COLO668 (cell line): ENCODE measurements at regions not wholly inside any gene's neighbourhood (a gene's known extent, or its start where the extent isn't known, plus 50 kb on each side); places are given as distances from the start of the nearest gene placed in this dataset.

ENCODE experiments used
- DNase-seq: peaks from one replicate; lab custom pipeline; 2025; ENCODE audit not compliant: unreplicated experiment; lab: John Stamatoyannopoulos, UW

DNA sequence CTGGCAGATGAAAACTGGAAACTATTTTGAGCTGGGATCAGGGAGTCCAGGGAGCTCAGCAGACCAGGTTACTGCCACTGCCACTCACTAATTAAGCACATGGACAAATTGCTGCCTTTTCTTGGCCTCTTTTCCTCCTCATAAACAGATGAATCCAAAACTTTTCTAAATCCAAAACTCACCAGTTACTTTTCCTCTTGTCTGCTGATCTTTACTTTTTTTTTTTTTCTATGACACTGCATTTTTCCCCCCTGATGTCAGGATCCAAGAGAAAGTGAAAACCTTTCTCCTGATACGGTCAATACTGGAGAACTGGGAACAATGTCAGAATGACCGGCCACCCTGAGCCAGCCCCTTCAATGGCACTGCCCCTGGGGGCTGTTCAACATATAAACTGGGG is 405.8 kb downstream of the DUSP10 start:
- DNase-seq, result no peak

DNA sequence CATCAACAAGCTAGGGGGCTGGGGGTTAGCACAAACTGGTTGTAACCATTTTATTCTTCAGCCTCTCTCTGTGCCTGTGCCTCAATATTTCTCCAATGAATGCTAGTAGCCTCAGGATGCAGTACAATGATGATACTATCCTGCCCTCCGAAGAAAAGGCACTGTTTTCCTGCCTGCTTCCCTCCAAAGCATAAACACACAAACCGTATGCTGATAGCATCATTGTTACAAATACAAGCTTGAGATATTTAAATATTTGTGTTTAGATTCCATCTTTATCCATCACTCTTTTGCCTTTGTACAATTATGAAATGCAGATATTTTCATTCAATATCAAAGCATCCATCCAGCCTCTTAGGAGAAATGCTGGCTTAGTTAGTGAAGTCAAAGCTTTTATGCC is 404.8 kb downstream of the DUSP10 start:
- no peak for DNase-seq

DNA sequence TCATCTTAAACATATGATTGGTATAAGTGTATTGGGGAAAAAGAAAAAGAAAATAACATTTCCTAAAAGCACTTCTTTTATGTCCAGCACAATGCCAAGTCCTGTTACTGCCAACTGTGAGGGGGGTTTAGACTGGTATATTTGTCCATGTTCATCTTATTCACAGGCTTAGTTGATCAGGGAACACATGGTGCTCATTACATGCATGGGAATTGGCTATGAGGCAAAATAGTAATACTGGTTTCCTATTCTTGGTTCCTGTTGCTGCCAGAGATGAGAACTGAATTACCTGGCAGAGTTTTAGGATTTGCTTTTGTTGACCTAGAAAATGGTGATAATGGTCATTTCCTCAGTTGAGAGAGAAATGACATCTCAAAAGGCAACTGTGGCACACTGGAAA is 398.8 kb downstream of the DUSP10 start:
- DNase-seq, result no peak

DNA sequence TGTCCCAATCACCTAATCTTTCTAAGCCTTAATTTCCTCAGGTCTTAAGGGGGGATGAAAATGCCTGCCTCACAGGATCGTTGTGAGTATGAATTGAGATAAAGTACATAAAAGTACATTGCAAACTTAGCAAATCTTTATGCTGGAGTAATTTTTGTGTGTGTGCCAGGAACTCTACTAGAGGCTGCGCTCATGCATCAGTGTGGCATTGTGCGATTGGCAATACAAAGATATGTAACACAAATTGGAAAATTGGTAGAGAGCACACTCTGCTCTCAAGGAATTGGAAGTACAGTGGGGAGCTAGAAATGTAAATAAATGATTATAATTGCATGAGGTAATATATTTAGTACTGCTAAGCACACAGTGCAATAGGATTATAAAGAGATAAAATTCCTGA is 398.3 kb downstream of the DUSP10 start:
- DNase-seq, result no peak

DNA sequence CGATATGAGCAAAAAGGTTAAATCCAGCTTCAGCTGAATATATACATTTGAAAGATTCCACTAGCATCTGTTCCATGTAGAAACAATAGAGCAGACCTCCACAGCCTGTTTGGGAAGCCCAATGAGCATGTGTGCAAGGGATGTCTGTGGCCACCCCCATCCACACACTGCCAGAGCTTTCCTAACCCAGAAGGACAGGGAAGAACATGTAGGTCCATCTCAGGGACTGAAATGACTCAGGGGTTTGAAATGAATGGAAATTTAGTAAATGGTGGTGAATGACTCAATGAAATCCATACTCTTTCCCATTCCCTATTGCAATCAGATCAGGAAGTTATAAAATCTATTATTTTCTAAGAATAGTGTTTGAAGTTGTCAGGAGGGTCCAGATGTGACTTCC is 397.2 kb downstream of the DUSP10 start:
- DNase-seq, result no peak

DNA sequence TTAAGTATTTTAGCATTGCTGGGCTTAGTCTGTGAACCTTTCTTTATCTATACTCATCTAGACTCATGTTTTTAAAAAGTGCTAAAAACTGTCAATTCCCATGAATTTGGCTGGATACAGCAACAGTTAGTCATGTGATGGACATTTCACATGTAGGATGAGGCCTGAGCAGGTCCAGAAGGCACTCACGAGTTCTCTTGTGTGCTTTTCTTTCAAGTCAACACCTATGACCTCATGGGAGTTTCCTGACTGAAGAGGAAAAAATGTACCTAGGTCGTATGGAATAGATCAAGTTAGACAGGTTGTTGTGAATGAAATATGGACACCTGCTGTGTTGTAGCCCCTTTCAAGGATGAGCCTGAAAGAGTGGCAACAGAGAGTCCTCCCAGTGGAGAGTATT is 394.2 kb downstream of the DUSP10 start:
- peak; percentile 30 for DNase-seq

DNA sequence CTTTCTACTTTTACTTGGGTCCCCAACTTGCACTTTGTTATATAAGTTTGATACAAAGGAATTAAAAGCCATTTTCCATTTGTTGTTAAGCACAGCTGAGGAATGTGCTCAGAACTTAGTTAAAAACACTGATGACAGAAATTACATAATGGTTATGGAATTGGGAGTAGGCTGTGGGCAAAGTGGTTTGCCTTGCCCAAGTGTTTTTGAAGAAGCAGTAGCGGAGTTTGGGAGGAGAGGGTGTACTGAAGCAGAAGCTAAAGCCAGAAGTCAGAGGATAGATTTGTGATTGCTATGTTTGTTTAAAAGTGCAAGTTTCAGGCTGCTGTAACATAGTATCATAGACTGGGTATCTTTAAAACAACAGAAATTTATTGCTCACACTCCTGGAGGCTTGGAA is 391.8 kb downstream of the DUSP10 start:
- DNase-seq, result no peak

DNA sequence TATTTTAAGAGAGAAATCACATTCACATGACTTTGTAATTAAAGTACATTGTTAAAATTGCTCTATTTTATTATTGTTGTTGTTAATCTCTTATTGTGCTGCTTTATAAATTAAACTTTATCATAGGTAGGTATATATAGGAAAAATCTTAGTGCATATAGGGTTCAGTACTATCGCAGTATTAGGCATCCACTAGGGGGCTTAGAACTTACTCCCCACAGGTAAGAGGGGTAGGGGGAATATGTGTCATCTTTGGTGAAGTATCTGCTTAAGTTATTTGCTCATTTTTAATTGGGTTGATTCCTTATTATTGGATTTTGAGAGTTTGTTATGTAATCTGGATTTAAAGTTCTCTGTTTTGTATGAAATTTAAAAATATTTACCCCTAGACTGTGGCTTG is 385.2 kb downstream of the DUSP10 start:
- no peak for DNase-seq

DNA sequence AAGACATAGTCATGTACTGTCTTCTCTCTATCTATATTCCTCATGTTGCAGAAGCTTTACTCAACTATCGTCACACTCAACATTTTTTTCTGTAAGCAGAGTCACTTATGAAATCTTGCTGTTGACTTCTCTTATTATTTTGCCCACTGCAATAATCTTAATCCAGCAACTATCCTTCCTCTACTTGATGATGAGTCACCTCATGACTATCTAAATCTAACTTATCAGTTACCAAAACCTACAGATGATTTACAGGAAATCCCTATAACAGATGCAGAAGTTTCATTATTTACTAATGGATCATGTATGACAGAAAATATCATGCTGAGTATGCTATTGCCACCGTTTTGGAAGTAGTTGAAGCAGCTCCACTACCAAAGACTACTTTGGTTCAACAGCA is 378.9 kb downstream of the DUSP10 start:
- DNase-seq, result no peak

DNA sequence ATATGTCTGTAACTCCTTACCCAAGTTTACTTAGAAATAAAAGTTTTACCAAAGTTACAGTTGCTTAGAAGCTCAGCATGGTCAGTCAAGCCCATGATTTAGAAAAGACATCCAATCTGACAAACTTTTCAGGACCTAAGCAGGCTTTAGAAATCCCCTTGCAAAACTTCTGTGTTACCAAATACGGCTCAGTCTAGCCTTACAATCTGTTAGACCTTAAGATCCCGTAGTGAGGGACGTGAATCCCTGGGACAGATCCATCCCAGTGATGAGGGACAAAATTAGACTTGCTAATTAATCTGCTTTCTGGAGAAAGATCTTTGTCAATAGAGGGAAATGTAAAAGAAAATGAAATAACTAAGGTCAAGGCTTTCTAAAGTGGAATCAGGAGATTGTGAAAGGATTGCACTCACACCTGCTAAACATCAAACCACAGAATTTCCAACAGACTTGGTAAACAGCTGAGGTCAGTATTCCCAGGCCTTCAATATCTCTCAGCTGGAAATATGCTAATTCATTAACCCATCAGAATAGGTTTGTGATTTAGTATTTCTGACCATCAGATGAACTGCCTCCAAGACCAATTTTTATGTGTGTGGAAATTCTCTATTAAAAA is 375.3 kb downstream of the DUSP10 start:
- no peak for DNase-seq

DNA sequence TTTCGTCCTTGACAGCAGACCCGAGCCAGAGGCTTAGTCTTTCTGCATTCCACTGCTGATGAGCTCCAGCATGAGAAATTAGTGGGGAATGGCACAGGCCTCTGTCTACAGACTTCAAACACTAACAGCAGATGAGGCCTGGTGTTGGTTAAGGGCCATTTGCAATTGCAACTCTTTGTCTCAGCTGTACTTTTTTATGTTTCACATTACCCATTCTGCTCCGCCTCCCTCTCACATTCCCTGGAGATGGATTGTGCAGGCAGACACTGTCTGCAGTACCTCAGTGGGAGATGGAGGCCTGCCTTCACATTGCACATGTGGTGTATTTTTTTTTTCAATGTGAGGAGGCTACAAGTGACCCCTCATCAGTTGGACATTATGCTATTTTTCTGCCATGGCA is 370.2 kb downstream of the DUSP10 start:
- DNase-seq, result no peak

DNA sequence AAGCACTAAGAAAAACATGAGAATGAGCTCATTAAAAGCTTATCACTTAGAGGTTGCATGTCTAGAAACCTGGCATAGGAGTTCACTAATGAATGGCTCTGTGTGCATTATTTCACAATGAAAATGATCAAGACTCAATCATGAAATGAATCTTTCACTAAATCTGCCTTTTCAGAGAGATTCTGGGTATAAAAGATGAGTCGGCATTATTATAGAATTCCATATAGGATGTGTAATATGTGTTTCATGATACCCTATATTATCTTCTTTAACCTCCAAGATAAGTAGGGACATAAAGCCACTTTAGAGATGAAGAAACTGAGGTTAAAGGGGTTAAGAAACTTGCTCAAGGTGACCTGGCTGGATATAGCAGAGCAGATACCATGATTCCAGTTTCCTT is 368.1 kb downstream of the DUSP10 start:
- DNase-seq, result no peak

DNA sequence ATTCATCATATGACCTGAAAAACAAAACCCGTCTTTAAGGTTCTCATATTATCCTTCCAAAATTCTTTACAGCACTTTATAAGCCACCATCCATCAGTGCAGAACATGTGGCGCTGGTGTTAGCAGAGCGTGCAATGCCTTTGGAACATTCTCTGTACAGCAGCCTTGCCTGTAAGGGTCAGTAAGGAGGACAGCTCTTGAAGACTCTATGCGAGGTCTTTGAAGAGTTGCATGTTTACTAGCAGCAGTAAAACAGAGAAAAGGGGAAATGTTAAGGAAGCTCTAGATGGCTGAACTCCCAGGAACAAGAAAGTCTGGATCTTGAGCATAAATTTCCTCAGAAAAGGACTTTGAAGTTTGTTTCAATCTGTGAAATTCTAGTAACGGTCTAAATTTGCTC is 365.6 kb downstream of the DUSP10 start:
- DNase-seq, result no peak

DNA sequence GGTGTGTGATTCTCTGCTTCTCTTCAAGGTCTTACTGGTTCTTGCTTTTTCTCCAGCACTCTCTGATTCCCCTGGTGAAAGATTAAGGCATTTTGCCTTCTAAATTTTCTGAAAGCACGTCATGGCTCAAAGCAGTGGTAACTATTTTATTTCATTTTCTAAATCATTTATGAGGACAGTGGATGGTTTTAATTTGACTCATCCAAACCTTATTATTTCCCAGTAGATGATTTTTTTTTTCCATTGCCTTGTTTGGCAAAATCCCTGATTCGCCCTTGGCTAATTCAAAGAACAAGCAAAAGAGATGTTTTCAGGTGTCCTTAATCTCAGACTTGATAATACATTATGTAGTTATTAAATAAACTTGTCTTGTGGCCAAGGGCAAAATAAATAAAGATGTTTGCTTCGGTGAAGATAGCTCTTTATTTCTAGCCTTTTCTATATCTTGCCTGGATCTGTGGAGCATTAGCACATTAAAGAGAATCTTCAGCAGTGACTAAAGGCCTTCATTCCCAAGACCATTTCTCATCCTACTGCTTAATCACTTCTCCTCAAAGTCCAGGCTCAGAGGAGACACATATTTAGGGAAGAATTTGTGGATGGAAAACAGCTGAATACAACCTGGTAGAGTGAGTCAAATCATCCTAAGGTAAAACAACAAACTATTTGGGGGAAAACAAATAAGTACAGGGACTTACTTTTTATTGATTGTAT is 359.8 kb downstream of the DUSP10 start:
- no peak for DNase-seq

DNA sequence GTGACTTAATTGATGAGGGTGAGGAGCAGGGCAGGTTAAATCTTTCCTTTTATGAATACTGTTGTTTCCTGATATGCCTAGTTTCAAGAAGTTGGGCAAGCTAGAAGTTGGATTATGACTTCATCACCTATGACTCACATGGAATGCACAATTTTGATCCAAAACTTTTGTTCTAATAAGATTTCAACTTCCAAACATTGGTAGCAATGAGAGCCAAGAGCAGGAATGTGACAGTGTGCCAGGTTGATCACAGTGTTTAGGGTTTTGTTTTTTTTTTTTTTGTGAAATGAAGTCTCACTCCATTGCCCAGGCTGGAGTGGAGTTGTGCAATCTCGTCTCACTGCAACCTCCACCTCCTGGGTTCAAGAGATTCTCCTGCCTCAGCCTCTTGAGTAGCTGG is 349.4 kb downstream of the DUSP10 start:
- DNase-seq, result no peak

DNA sequence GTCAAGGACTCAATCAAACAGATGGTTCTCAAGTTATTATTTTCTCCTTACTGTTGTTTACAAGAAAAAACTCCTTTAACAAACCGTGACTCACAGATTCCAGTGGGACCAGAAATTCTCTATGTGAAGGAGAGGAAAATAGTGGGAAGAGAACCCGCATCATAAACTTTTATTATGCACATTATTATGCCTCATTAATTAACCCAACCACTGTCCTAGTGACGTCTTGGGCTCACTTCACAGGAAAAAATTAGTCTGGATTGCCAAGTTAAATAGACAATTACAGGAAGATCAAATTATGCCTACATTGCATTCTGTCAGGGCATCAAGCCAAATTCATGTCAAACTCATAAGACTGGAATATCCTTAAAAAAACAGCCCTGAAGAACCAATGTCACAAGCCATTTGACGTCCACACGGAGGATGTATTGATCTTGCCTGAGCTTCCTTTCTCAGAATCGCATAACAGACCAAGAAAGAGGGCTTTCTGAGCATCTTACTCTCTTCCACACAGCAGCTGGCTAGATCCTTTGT is 347.8 kb downstream of the DUSP10 start:
- DNase-seq, result no peak

DNA sequence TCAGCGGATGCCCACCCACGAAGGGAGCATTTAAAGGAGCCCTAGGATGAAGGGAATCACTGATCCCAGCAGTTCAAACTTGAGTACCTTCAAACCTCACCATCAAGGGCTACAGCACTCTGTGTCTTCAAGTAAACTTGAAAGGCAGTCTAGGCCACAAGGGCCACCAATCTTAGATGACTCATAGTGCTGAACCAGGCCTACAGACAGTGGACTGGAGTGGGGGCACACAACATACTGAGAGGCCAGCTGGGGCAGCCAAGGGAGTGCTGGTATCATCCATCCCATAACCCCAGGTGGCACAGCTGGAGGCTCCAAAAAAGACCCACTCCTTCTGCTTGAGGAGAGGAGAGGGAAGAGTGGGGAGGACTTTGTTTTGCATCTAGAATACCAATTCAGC is 345.4 kb downstream of the DUSP10 start:
- no peak for DNase-seq

DNA sequence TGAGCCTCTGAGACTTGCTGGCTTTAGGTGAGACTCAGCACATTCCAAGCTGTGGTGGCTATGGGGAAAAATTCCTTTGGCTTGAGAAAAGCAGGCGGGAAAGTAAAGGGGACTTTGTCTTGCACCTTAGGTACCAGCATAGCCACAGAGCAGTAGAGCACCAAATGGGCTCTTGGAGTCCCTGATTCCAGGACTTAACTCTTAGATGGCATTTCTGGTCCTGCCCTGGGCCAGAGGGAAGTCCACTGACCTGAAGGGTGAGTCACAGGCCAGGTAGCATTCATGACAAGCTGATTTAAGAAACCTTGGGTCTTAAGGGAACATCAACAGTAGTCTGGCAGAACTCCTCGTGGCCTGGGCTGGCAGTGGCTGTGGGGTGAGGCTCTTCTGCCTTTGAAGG is 344.7 kb downstream of the DUSP10 start:
- no peak for DNase-seq

DNA sequence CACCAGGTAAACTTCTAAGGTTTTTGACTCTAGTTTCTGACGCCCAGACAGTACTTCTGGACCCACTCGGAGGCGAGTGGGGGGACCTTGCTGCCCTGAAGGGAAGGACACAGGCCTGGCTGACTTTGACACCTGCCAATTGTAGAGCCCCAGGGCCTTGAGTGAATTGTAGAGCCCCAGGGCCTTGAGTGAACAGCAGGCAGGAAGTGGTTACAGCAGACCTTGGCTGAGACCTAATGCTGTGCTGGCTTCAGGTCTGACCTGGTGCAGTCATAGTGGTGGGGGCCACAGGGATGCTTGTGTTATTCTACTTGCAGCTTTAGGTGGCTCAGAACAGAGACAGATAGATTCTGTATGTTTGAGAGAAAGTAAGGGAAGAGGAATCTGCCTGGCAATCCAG is 344.3 kb downstream of the DUSP10 start:
- DNase-seq, result no peak

DNA sequence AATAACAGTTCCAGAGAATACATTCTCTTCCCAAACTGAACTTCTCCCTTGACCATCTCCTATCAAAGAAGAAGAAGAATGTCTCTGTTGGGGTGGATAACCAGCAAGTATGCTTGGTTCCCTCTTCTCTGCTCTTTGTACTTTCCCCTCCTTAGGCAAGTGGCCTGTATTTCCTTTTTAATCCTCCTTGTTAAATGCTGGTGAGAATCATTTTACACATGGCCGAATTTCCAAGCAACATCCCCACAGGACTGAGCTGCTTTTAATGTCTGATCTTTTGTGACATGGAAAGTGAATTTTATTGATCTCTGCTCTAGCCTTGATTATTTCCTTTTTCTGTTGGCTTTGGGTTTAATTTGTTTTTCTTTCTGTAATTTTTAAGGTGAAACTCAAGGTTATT is 336.7 kb downstream of the DUSP10 start:
- no peak for DNase-seq

DNA sequence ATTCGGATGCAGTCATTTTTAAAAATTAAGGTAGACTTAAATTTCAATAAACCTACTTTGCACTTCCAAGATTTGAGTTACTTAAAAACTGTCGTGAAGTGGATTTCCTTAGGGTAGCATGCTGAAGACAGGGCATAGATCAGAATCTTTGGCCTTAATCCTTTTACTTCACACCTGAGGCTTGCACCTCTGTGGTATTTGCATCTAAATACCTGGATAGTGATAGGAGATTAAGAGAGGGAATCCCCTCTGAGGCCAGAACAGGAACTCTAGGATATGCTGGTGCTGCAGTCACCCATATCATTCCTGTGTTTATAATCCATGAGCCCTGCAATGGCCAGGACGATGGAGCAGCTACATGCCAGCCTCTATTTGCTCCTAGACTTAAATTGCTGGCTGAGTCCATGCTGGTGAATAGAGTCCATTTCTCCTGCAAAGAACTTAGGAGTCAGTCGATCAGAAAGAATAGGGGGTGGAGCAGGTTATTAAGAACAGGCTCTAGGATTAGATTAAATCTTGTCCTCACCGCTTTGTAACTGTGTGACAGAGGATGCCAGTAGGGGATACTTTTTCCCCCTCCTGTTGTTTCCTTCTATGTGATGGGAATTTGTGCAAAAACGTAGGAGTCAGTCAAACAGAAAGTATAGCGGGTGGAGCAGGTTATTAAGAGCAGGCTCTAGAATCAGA is 333.6 kb downstream of the DUSP10 start:
- DNase-seq, result no peak

DNA sequence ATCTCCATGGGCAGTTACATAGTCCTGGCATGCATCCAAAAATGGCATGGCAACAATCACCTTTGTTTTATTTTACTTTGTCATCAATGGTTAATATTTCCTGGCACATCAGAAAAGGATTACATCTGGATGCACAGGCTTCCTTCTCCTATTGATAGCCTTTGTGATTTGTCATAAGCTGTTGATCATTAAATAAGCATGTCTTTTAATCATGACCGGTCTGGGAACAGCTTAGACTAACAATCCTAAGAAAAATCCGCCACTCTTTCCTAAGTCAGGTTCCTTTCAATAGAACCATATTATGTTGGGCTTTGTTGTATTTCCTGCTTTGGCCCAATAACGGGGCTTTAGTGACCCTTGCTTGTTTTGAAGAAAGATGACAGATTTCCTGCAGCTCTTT is 330.6 kb downstream of the DUSP10 start:
- DNase-seq, result peak; percentile 23
